ENCODE measurements at regions not wholly inside any gene's neighbourhood (a gene's known extent, or its start where the extent isn't known, plus 50 kb on each side); places are given as distances from the start of the nearest gene placed in this dataset.

- Mint-ChIP-seq H3K4me3 (no peak overlapping the region), H3K9me3 (peaks cover 9% of the 10 kb centered on the region), H3K27ac (no peak overlapping the region), H3K4me1 (no peaks in the 10 kb centered on the region), H3K36me3 (ENCODE audit: low read depth) (no peaks in the 10 kb centered on the region), H3K27me3 (no peaks in the 10 kb centered on the region)
- CTCF ChIA-PET, result no interaction called here
- intact Hi-C loops (cut with micrococcal nuclease), result no loop called here
- no peak for TF ChIP-seq CTCF (IDR thresholded peaks at IDR 0.05)
- POLR2A ChIA-PET, result no interaction called here
- DNase-seq (no peak), ATAC-seq (ENCODE audit: low read depth) (no peak)
Observed at GRCh38 chr5:116998024-116998423, 423.4 kb upstream of the SEMA6A start.

GRCh38 chr5:116992681-116993080 lies 418.1 kb upstream of the SEMA6A start:
- Mint-ChIP-seq H3K4me1 (no peaks in the 10 kb centered on the region), H3K9me3 (no peaks in the 10 kb centered on the region), H3K27me3 (no peaks in the 10 kb centered on the region), H3K4me3 (no peak overlapping the region), H3K36me3 (ENCODE audit: low read depth) (no peaks in the 10 kb centered on the region), H3K27ac (no peak overlapping the region)
- DNase-seq (no peak), ATAC-seq (ENCODE audit: low read depth) (no peak)
- intact Hi-C loops (cut with micrococcal nuclease), result no loop called here
- no peak for TF ChIP-seq CTCF (IDR thresholded peaks at IDR 0.05)
- CTCF ChIA-PET, result no interaction called here
- POLR2A ChIA-PET, result no interaction called here

- Mint-ChIP-seq H3K9me3 (peaks cover 2% of the 10 kb centered on the region), H3K4me1 (no peaks in the 10 kb centered on the region), H3K27ac (no peak overlapping the region), H3K4me3 (no peak overlapping the region), H3K36me3 (ENCODE audit: low read depth) (no peaks in the 10 kb centered on the region), H3K27me3 (no peaks in the 10 kb centered on the region)
- ATAC-seq (ENCODE audit: low read depth) (no peak), DNase-seq (no peak)
- no peak for TF ChIP-seq CTCF (IDR thresholded peaks at IDR 0.05)
- CTCF ChIA-PET, result no interaction called here
- intact Hi-C loops (cut with micrococcal nuclease), result no loop called here
- POLR2A ChIA-PET, result no interaction called here
Observed at GRCh38 chr5:116989995-116990394, 415.4 kb upstream of the SEMA6A start.

GRCh38 chr5:116982035-116982434 lies 407.4 kb upstream of the SEMA6A start:
- H3K9me3 Mint-ChIP-seq, result peaks cover 2% of the 10 kb centered on the region
- no peaks in the 10 kb centered on the region for H3K4me1 Mint-ChIP-seq
- ATAC-seq (ENCODE audit: low read depth) (no peak), DNase-seq (no peak)
- H3K27me3 Mint-ChIP-seq, result no peaks in the 10 kb centered on the region
- ChIA-PET CTCF (no interaction called here), POLR2A (no interaction called here)
- H3K27ac Mint-ChIP-seq, result no peak overlapping the region
- no peak overlapping the region for H3K4me3 Mint-ChIP-seq
- TF ChIP-seq CTCF (IDR thresholded peaks at IDR 0.05), result no peak
- H3K36me3 Mint-ChIP-seq (ENCODE audit: low read depth), result no peaks in the 10 kb centered on the region
- intact Hi-C loops (cut with micrococcal nuclease), result no loop called here

- Mint-ChIP-seq H3K27me3 (no peaks in the 10 kb centered on the region), H3K36me3 (ENCODE audit: low read depth) (no peaks in the 10 kb centered on the region), H3K4me3 (no peak overlapping the region), H3K9me3 (no peaks in the 10 kb centered on the region), H3K4me1 (no peaks in the 10 kb centered on the region), H3K27ac (no peak overlapping the region)
- ChIA-PET CTCF (no interaction called here), POLR2A (no interaction called here)
- TF ChIP-seq CTCF (IDR thresholded peaks at IDR 0.05), result no peak
- ATAC-seq (ENCODE audit: low read depth), result no peak
- DNase-seq, result no peak
- intact Hi-C loops (cut with micrococcal nuclease), result no loop called here
Observed at GRCh38 chr5:116980581-116980980, 406.0 kb upstream of the SEMA6A start.

Measured in activated B cell treated with CpG ODN at 0.5 μM for 24 hours (primary cell).